ENCODE measurements at regions not wholly inside any gene's neighbourhood (a gene's known extent, or its start where the extent isn't known, plus 50 kb on each side); places are given as distances from the start of the nearest gene placed in this dataset.

GRCh38 chr2:15796167-15796942 is 144.0 kb upstream of the MYCN start:
- no peak for DNase-seq (ENCODE audit: low read depth)
- H3K4me3 ChIP-seq (ENCODE audit: control insufficient read depth, low read depth, low read length), result no peak overlapping the region
- TF ChIP-seq, protein P1, sequence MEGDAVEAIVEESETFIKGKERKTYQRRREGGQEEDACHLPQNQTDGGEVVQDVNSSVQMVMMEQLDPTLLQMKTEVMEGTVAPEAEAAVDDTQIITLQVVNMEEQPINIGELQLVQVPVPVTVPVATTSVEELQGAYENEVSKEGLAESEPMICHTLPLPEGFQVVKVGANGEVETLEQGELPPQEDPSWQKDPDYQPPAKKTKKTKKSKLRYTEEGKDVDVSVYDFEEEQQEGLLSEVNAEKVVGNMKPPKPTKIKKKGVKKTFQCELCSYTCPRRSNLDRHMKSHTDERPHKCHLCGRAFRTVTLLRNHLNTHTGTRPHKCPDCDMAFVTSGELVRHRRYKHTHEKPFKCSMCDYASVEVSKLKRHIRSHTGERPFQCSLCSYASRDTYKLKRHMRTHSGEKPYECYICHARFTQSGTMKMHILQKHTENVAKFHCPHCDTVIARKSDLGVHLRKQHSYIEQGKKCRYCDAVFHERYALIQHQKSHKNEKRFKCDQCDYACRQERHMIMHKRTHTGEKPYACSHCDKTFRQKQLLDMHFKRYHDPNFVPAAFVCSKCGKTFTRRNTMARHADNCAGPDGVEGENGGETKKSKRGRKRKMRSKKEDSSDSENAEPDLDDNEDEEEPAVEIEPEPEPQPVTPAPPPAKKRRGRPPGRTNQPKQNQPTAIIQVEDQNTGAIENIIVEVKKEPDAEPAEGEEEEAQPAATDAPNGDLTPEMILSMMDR (conservative IDR thresholded peaks at IDR 0.05; ENCODE audit: control insufficient read depth, insufficient read depth, low read depth, low read length), result no peak

- DNase-seq (ENCODE audit: low read depth), result no peak
- H3K4me3 ChIP-seq (ENCODE audit: control insufficient read depth, low read depth, low read length), result no peak overlapping the region
- TF ChIP-seq, protein P1 (conservative IDR thresholded peaks at IDR 0.05; ENCODE audit: control insufficient read depth, insufficient read depth, low read depth, low read length), result no peak
Observed at GRCh38 chr2:15797231-15797938, 143.0 kb upstream of the MYCN start.

GRCh38 chr2:15797939-15798281 is 142.4 kb upstream of the MYCN start:
- DNase-seq (ENCODE audit: low read depth), result no peak
- TF ChIP-seq, protein P1 (conservative IDR thresholded peaks at IDR 0.05; ENCODE audit: control insufficient read depth, insufficient read depth, low read depth, low read length), result no peak
- no peak overlapping the region for H3K4me3 ChIP-seq (ENCODE audit: control insufficient read depth, low read depth, low read length)

DNA sequence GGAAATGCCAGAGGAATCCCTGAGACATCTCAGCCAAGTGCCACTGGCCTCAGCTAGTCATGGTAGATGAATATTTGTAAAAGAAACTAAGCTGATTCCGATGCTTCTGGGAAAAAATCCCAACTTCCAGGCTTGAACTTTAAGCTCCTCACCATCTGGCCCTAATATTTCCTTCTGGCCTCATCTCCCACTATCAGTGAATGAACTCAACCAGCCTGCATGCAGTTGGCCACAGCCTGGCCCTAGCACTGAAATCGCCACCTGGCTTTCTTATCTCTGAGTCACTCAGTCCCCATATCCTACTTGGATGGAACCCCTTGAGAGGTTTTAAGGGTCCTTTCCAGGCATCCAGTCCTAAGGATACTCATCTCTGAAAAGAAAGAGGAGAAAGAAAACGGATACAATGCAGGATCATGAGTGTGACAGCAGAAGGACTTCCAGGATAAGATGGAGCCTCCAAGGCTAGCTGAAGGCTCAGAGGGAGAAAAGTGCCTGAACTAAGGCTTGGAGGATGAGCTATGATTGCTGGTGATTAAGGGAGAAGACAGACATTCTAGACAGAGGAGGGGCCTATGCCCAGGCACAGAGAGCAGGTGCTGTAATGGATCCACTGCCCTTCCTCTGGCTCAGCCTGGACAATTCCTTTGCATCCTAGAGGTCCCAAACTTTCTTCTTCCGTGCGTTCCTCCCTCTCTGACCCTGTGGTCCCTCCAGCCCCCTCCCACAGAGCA is 141.5 kb upstream of the MYCN start:
- DNase-seq (ENCODE audit: low read depth), result no peak
- TF ChIP-seq, protein P1 (conservative IDR thresholded peaks at IDR 0.05; ENCODE audit: control insufficient read depth, insufficient read depth, low read depth, low read length), result no peak
- no peak overlapping the region for H3K4me3 ChIP-seq (ENCODE audit: control insufficient read depth, low read depth, low read length)

- TF ChIP-seq, protein P1 (conservative IDR thresholded peaks at IDR 0.05; ENCODE audit: control insufficient read depth, insufficient read depth, low read depth, low read length), result no peak
- no peak for DNase-seq (ENCODE audit: low read depth)
- H3K4me3 ChIP-seq (ENCODE audit: control insufficient read depth, low read depth, low read length), result no peak overlapping the region
Observed at GRCh38 chr2:15799432-15799827, 140.9 kb upstream of the MYCN start.

- no peak for DNase-seq (ENCODE audit: low read depth)
- TF ChIP-seq, protein P1 (conservative IDR thresholded peaks at IDR 0.05; ENCODE audit: control insufficient read depth, insufficient read depth, low read depth, low read length), result no peak
- no peak overlapping the region for H3K4me3 ChIP-seq (ENCODE audit: control insufficient read depth, low read depth, low read length)
Observed at GRCh38 chr2:15800495-15801329, 139.6 kb upstream of the MYCN start.
